ENCODE measurements at regions not wholly inside any gene's neighbourhood (a gene's known extent, or its start where the extent isn't known, plus 50 kb on each side); places are given as distances from the start of the nearest gene placed in this dataset.
"Not testable (repeated sequence)": the region's sequence is repeated elsewhere in the genome, so short reads cannot be mapped to it uniquely, and the experiment has no call there.

- DNase-seq (ENCODE audit: low read depth) = no peak
These were observed 90.0 kb downstream of the IGLL5 start for GRCh38 chr22:22977479-22978200.

GRCh38 chr22:22978637-22979036 is 91.0 kb downstream of the IGLL5 start:
- no peak for DNase-seq (ENCODE audit: low read depth)

GRCh38 chr22:22979121-22979724 is 91.1 kb upstream of the GNAZ start:
- DNase-seq (ENCODE audit: low read depth) = no peak

GRCh38 chr22:22979954-22980353 is 90.4 kb upstream of the GNAZ start:
- DNase-seq (ENCODE audit: low read depth) = no peak

- DNase-seq (ENCODE audit: low read depth) = no peak
These were observed 88.4 kb upstream of the GNAZ start for GRCh38 chr22:22981670-22982571.

GRCh38 chr22:22982616-22983015 is 87.7 kb upstream of the GNAZ start:
- no peak for DNase-seq (ENCODE audit: low read depth)

GRCh38 chr22:22983123-22983522 is 87.2 kb upstream of the GNAZ start:
- DNase-seq (ENCODE audit: low read depth) = no peak

GRCh38 chr22:22983816-22984215 is 86.5 kb upstream of the GNAZ start:
- DNase-seq (ENCODE audit: low read depth) = no peak

GRCh38 chr22:22984967-22985366 is 85.4 kb upstream of the GNAZ start:
- no peak for DNase-seq (ENCODE audit: low read depth)

- no peak for DNase-seq (ENCODE audit: low read depth)
These were observed 84.3 kb upstream of the GNAZ start for GRCh38 chr22:22986008-22986407.

GRCh38 chr22:22986640-22987039 is 83.7 kb upstream of the GNAZ start:
- DNase-seq (ENCODE audit: low read depth) = no peak

- no peak for DNase-seq (ENCODE audit: low read depth)
These were observed 82.2 kb upstream of the GNAZ start for GRCh38 chr22:22988150-22988549.

GRCh38 chr22:22988785-22989184 is 81.5 kb upstream of the GNAZ start:
- no peak for DNase-seq (ENCODE audit: low read depth)

GRCh38 chr22:22989856-22990255 is 80.5 kb upstream of the GNAZ start:
- DNase-seq (ENCODE audit: low read depth) = no peak

- DNase-seq (ENCODE audit: low read depth) = not testable (repeated sequence)
These were observed 79.4 kb upstream of the GNAZ start for GRCh38 chr22:22990711-22991505.

GRCh38 chr22:22992474-22992873 is 77.8 kb upstream of the GNAZ start:
- DNase-seq (ENCODE audit: low read depth) = no peak

GRCh38 chr22:22993184-22993583 is 77.1 kb upstream of the GNAZ start:
- no peak for DNase-seq (ENCODE audit: low read depth)

- DNase-seq (ENCODE audit: low read depth) = no peak
These were observed 75.2 kb upstream of the GNAZ start for GRCh38 chr22:22995166-22995565.

GRCh38 chr22:22996511-22997261 is 73.6 kb upstream of the GNAZ start:
- DNase-seq (ENCODE audit: low read depth) = no peak

GRCh38 chr22:22997262-22997898 is 72.9 kb upstream of the GNAZ start:
- no peak for DNase-seq (ENCODE audit: low read depth)

GRCh38 chr22:22997988-22998387 is 72.3 kb upstream of the GNAZ start:
- no peak for DNase-seq (ENCODE audit: low read depth)
